HG03432 (cell line): ENCODE measurements at regions not wholly inside any gene's neighbourhood (a gene's known extent, or its start where the extent isn't known, plus 50 kb on each side); places are given as distances from the start of the nearest gene placed in this dataset.

ENCODE experiments used
- ATAC-seq: cut with Tn5 transposase; IDR thresholded peaks from one replicate; pipeline ENCODE4 v1.9.1; 2021; ENCODE audit warnings: mild to moderate bottlenecking, moderate library complexity; ENCODE audit not compliant: unreplicated experiment

DNA sequence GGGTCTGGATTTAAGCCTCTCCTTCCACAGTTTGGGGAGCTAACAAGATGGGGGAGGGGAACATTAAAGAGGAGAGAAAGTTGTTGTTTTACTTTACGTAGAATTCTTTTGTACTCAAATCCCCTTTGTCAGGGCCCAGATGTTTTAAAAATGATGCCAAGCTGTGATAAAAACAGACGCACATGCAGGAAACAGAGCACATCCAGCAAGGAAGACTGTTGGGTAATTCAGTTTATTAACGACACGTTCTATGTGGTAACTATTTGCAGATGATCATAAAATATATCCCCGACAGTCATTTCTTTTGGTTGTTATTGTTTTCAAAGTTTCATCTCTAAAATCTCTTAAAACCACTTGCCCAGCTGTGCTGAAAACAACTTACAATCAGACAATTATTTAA, 307.0 kb upstream of the PRDM1 start:
- ATAC-seq: no peak

DNA sequence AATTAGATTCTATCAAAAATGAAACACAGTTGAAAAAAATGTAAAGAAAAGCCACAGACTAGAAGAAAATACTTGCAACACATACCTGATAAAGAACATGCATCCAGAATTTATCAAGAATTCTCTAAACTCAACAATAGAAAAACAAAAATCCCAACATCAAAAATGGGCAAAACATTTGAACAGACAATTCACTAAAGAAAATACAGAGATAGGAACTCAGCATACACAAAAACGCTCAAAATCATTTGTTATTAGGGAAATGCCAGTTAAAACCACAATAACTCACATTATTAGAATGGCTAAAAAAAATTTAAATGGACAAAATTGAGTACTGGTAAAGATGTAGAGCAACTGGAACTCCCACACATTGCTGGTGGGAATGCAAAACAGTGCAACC, 311.0 kb upstream of the PRDM1 start:
- ATAC-seq: no peak

DNA sequence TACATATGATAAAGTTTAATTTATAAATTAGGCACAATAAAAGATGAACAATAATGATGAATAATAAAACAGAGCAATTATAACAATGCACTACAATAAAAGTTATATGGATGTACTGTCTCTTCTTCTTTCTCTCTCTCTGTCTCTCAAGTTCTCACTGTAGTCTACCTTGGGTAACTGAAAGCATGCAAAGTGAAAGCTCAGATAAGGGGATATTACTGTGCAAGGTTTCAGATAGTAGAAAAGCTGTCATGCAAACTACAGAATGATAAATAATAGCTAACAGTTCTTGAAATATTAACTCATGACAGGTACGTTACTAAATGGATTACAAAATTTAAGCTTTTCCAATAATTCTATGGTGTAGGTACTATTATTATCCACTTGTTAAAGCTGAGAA, 311.9 kb upstream of the PRDM1 start:
- ATAC-seq: peak; percentile 83

DNA sequence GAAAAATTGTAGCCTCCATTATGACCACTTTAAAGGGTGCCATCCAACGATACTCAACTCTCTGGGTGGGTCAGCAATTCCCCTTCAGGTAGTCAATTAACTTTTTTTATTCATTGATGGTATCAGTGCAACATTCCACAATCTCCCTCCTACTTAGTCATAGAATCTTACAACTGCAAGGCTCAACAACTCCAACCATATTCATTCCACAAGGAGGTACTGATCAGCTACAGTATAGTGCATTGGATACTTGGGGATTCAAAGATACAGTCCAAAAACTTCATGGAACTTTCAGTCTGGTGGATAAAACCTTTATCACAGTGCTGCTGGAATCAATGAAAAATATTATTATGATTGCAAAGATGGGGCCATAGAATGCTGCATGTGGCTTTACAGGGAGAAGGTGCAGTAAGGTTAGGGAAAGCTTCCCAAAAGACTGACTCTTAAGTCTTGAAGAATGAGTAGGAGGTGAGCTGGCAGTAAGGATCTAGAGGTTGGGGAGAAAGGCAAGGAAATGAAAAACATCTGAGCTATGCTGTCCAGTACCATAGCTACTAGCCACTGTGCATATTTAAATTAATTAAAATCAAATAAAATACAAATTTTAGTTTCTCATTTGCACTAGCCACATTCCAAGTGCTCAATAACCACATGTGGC, 314.7 kb upstream of the PRDM1 start:
- ATAC-seq: no peak

DNA sequence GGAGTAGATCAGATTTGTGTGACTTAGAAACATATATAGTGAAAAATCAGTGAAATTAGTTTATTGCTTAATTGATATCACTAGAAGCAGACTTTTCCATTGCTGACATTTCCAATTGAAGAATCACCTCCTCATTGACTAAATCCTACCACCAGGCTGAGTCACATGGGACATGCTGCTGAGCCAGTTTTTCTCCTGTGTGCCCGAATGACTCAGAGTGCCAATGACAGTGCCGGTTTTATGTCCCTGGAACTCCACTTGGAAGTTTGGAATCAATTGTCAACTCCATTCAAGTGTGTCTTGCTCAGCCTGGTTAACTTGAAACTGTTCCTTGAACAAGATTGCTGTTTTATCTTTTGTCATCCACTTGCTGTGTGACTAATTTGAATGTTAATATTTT, 316.1 kb upstream of the PRDM1 start:
- ATAC-seq: no peak

DNA sequence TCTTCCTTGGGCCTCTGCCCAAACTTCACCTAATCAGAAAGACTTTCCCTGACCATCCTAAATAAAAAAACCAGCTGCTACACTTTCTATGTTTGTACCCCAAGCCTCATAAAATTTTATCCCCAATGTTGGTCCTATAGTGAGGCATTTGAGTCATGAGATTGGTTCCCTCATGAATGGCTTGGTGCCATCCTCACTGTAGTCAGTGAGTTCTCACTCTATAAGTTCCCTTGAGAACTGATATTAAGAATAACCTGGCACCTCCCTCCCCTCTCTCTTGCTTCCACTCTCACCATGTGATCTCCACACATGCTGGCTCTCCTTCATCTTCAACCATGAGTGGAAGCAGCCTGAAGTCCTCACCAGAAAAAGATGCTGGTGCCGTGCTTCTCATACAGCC, 316.9 kb upstream of the PRDM1 start:
- ATAC-seq: no peak

DNA sequence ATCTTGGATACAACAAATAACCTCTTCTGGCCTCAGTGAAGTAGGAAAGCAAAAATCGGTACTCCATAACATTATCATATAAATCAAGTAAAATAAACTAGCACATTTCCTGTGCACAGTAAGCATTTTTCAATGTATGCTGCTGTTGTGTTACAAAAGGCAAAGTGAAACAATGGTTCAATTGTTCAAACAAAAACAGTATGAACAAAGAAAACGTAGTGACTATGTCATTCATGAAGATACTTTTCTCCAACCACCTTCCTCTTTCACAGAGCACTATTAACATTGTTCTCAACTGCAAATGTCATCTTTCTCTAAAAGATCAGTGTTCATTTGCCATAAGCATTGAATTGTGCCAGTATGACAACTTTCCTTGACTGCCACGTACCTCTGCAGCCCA, 318.6 kb upstream of the PRDM1 start:
- ATAC-seq: no peak

DNA sequence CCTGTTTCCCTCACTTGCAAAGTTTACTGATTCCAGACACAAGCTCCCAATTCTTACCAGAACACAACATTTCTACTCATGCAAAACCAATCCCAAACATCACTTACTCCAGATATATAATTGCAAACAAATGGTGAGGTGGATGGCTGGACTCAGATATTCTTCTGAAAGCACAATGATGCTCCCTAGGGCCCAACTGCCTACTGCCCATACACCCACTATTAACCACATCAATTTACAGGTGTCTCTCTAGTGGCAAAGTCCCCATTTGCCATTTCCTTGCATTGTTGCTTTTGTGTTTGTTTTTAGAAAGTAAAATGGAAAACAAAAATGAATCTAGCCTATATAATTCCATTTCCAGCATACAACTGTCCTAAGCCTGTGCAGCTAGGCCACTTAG, 320.9 kb upstream of the PRDM1 start:
- no peak for ATAC-seq

DNA sequence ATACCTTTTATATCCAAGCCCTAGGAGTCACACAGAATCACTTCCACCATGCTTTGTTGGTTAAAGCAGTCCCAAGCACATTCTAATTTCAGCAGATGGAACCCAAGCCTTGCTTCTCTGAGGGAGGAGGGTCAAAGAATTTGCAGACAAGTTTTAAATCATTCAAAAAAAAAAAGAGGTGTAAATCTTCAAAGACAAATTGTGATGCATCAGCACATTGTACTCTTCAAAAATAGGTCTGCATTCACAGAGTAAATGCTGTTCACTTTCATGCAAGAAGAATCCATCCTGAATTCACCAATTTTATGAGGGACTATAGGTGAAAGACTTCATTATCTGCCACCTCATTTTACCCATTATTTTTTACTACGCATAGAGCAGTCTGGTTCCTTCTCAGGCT, 321.8 kb upstream of the PRDM1 start:
- no peak for ATAC-seq

DNA sequence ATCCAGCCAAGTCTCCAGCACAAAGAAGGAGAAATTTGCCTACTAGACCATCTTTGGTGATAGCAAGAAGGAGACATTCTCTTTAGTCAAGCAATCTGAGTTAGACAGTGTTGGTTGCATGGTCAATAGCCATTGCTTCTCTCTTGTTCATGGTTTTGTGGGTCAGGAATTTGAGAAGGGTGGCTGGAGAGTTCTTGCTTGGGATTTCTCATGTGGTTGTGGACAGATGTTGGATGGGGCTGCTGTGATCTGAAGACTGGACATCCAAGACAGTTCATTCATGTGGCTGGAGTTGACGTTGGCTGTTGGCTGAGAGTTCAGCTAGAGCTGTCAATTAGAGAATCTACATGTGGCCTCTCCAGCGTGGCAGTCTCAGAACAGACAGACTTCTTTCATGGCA, 322.3 kb upstream of the PRDM1 start:
- ATAC-seq: no peak

DNA sequence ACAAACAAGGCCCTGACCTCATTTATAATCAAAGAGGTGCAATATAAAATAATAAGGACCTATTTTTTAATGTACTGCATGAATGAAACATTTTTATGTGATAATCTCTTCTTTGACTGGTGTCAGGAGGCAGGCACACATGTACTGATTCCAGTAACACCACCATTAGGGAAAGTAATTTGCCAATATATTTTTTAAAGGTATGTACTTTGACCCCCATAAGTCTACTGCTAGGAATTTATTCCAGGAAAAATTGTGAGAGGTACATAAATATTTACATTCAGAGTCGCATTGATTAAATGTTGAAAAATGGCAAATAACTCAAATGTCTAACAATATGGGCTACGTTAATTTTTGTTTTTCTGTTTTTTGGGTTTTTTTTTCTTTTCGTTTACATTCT, 325.4 kb upstream of the PRDM1 start:
- no peak for ATAC-seq

DNA sequence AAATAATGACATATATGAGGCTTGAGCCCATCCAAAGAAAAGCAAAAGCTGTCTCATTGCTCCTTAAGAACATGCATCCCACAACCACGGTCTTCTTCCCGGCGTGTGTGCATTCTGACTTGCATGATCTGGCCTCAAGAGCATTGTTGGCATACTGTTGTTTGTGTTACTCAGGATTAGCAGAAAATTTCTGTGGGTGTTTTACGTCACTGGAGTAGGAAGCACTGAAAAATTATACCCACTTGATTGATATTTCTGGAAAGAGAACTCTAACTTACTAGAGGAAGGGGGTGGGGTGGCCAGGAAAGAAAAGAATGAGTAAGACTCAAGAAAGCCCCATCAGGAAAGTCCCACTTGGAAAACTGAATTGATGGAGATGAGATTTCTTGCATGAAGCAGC, 326.2 kb upstream of the PRDM1 start:
- no peak for ATAC-seq

DNA sequence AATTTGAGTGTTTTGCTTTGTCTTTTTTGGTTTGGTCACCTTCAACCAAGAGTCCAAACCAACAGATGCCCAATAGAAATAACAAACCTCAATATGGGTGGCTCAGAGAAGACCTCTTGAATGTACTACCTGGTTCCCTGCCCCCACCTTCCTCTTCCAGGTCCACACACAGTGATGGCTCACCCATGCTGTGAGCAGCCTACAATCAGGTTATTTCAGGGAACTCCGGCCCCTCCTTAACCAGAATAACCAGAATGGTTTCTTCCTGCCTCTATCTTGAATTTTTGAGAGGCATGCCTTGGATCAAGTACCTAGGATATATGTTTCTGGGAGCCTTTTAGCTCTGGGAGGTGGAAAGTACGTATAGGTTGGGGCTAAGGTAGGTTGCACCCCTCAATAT, 327.1 kb upstream of the PRDM1 start:
- ATAC-seq: no peak

DNA sequence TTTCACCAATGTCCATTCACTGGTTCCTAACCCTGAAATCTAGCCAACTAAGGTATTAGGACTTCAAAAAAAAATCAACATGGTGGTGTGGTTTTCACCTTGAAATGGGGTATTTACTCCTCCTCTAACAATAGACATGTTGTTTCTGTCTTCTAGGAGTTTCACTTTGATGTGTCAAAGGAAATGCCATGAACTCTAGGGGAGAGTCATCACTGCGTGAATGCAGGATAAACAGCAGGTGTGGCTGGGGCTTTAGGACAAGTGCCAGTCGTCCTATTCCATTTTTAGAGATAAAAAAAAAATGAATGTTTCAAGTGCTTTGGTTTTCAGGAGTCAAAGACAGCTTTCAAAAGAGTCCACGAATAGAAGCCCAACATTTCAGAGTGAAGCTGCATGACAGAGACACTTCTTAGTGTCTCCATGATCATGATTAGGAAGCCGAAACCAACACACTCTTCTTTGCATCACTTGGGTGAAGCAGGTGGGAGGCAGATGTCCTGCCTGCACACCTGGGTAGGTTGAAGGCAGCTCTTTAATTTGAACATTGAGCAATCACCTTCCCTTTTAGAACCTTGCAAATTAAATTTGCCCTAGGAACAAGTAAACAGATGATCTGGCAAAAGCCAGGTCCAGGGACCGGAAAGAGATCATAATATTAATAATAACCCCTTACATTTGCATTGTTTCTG, 328.5 kb upstream of the PRDM1 start:
- peak; percentile 98 for ATAC-seq

DNA sequence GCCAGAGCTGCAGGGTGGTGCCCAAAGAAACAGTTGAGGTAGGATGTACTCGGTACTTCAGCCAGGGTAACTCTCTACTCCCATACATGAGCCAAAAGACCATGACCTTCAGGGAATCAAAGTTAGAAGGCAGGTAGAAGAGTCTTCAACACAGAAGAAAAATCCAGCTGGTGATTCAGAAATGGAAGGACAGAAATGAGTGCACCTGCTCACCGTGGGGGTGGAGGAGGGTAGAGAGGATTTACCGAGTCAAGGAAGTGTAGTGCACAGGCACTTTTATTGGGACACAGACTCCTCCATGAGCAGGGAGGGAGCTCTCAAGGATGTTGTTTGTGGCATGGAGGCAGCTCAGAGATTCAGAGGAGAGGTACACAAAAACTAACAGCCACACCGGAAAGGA, 330.3 kb upstream of the PRDM1 start:
- no peak for ATAC-seq

DNA sequence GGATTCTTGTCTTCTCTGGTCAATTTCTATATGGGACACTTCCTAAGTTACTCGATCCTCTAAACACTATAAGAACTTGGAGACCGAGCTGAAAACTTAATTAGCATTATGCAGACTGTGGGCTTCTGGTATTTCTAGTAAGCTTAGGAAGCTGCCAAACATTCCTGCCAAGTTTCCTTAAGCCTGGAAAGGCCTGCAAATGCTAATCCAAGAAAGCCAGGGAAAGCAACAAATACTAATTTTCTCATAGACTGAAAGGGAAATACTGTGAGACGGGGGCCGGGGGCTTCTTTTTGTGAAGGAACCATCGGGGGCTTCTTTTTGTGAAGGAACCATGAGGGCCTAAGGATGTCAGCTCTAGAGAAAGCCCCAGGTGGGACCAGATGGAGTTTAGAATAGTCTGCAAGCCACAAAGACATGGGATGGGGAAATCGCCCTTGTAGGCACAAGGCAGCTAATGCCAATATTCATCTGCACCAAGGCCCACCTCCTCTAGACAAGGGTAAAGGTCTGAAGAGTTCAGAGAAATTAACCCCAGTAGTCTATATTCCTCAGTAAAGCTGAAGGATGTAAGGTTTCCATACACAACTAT, 332.4 kb upstream of the PRDM1 start:
- no peak for ATAC-seq

DNA sequence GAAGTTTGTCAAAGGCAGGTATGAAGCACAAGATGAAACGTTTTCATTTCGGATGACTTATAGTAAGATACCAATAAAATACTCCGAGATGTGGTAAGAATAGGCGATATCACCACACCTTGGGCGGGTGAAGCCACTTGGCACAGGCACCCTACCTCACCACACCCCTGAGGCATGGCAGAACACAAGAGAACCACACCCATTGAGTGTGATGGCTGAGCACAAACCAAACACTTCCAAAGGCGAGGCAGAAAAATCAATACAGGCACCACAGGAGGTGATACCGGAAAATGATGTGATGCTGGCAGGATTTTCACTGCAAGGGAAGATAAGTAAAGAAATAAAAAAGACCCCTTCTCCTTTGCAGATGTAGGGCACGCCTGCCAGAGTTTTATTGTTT, 332.9 kb upstream of the PRDM1 start:
- ATAC-seq: no peak

DNA sequence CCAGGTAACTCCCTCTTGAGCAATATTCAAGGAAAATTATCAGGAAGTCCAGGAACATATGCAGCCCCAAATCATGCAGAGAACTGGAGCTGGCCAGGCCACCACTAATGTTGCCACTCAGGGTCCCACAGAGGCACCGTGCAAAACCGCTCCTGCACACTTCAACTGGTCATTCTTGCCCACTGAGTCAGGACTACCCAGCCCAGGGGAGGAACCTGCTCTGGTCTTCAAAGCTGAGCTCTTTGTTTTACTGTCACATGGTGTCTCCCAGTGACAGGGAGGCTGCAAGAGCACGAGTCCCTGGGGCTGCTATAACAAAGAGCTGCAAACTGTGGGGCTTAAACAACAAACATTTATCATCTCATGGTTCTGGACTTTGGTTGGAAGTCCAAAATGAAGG, 336.0 kb upstream of the PRDM1 start:
- ATAC-seq: no peak

DNA sequence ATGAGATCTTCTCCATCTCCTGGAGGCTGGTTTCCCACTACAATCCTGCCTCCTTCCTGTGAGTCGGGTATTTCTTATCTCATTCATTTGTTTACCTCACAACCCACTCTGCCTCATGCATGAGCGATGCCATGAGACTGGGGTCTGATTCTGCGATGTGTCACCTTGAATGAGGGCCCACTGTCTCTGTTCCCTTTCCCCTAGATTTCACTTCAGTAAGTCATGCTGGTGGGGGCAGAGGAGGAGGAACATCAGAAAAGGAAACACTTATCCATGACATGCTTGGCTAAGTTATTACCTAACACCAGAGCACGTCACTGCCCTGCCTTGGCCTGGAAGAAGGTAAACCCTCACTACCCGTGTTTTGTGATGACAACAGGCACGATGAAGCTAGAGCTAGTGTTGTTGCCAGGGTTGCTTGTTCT, 337.4 kb upstream of the PRDM1 start:
- ATAC-seq: no peak

DNA sequence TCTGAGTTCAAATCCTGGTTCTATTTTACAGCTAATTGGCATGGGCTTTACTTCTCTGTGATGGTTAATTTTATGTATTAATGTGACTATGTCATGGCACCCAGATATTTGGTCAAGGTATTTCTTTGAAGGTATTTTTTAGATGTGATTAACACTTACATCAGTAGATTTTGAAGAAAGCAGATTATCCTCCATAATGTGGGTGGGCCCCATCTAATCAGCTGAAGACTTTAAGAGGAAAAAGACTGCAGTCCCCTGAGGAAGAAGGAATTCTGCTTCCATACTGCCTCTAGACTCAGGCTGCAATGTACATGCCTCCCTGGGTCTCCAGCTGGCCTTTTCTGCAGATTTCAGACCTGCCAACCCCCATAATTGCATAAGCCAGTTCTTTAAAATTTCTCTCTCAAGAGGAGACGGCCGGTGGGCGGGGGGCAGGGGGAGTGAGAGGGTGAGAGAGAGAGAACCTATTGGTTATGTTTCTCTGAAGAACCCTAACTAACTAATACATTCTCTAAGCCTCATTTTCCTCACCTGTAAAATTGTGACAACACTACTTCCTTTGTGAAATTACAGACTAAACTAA, 338.2 kb upstream of the PRDM1 start:
- ATAC-seq: no peak

DNA sequence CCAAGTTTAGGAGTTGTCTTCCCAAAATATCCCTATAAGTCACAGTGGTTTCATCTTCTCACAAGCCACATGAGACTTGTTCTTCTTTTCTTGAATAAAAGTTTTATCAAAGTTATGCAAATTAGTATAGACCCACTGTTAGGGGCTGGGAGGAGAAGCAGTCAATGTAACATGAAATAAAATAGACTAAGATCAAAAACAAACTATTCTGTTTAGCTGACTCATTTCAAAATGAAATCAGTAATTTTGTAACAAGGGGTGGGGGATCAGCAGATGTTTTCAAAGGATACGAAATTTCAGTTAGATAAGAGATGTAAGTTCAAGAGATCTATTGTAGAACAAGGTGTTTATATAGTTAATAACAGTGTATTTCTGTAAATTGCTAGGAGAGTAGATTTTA, 339.6 kb upstream of the PRDM1 start:
- peak; percentile 52 for ATAC-seq

DNA sequence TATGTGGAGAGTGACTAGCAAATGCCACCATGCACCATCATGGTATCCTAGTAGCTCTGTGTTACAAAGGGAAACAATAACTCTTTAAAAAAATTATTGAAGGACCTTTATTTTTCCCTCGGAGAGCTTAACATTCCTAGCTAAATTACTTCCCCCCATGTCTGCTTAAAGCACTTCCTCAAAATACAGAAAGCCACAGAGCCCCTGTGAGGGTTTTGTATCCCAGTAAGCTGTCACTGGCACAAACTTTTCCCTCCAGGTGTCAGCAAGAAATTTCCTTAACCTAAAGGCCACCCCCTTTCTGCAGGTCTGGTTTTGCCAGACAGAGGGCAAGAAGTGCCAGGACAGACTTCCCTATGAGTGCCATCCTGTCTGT, 340.0 kb upstream of the PRDM1 start:
- ATAC-seq: peak; percentile 3
